GM19023 (cell line): ENCODE measurements at regions not wholly inside any gene's neighbourhood (a gene's known extent, or its start where the extent isn't known, plus 50 kb on each side); places are given as distances from the start of the nearest gene placed in this dataset.
"Not testable (repeated sequence)": the region's sequence is repeated elsewhere in the genome, so short reads cannot be mapped to it uniquely, and the experiment has no call there.

ENCODE experiments used
- ATAC-seq: cut with Tn5 transposase; IDR thresholded peaks from one replicate; pipeline ENCODE4 v1.9.1; 2021; ENCODE audit warnings: mild to moderate bottlenecking, moderate library complexity; ENCODE audit not compliant: unreplicated experiment

- ATAC-seq, result no peak
Observed at GRCh38 chr4:4670869-4671268, 129.0 kb upstream of the STX18 start.

GRCh38 chr4:4668355-4669210, 126.7 kb upstream of the STX18 start:
- no peak for ATAC-seq

GRCh38 chr4:4667622-4668081, 125.8 kb upstream of the STX18 start:
- no peak for ATAC-seq

- no peak for ATAC-seq
Observed at GRCh38 chr4:4666693-4667621, 125.1 kb upstream of the STX18 start.

GRCh38 chr4:4666187-4666586, 124.3 kb upstream of the STX18 start:
- no peak for ATAC-seq

GRCh38 chr4:4664234-4664633, 122.4 kb upstream of the STX18 start:
- no peak for ATAC-seq

- ATAC-seq, result no peak
Observed at GRCh38 chr4:4663028-4663427, 121.2 kb upstream of the STX18 start.

GRCh38 chr4:4662230-4662629, 120.4 kb upstream of the STX18 start:
- no peak for ATAC-seq

- ATAC-seq, result no peak
Observed at GRCh38 chr4:4659871-4660651, 118.2 kb upstream of the STX18 start.

GRCh38 chr4:4658052-4658451, 116.2 kb upstream of the STX18 start:
- ATAC-seq, result no peak

- ATAC-seq, result no peak
Observed at GRCh38 chr4:4656977-4657376, 115.1 kb upstream of the STX18 start.

GRCh38 chr4:4655901-4656300, 114.1 kb upstream of the STX18 start:
- ATAC-seq, result no peak

GRCh38 chr4:4655011-4655410, 113.2 kb upstream of the STX18 start:
- ATAC-seq, result no peak

- no peak for ATAC-seq
Observed at GRCh38 chr4:4651811-4652755, 110.2 kb upstream of the STX18 start.

- no peak for ATAC-seq
Observed at GRCh38 chr4:4647041-4647440, 105.2 kb upstream of the STX18 start.

- ATAC-seq, result no peak
Observed at GRCh38 chr4:4645743-4646142, 103.9 kb upstream of the STX18 start.

- ATAC-seq, result not testable (repeated sequence)
Observed at GRCh38 chr4:4644277-4644676, 102.4 kb upstream of the STX18 start.

GRCh38 chr4:4643743-4644142, 101.9 kb upstream of the STX18 start:
- not testable (repeated sequence) for ATAC-seq

GRCh38 chr4:4643306-4643705, 101.5 kb upstream of the STX18 start:
- no peak for ATAC-seq

GRCh38 chr4:4642496-4643000, 100.7 kb upstream of the STX18 start:
- no peak for ATAC-seq
